HG03108 (cell line): ENCODE measurements at regions not wholly inside any gene's neighbourhood (a gene's known extent, or its start where the extent isn't known, plus 50 kb on each side); places are given as distances from the start of the nearest gene placed in this dataset.
"Not testable (repeated sequence)": the region's sequence is repeated elsewhere in the genome, so short reads cannot be mapped to it uniquely, and the experiment has no call there.

Experiments used
- ATAC-seq: cut with Tn5 transposase; IDR thresholded peaks from one replicate; pipeline ENCODE4 v1.9.1; 2021; ENCODE audit warnings: moderate library complexity; ENCODE audit not compliant: unreplicated experiment

DNA sequence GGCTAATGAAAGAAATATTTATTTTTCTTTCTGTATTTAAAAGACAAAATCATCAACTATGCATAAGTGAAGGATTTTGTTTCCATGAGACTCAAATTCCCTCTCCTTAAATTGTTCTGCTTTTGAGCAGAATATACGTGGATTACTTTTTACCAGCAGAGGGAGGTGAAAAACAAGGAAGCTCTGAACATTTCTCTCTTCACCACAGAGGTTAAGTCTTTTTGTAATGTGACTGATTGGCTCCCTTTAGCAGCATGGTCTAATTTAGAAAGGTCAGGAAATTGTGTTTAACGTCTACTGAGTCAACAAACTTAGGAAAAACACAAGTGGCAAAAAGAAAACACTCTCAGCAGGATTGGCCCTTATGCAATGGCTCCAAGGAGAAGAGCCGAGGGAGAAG lies 55.1 kb upstream of the F9 start:
- no peak for ATAC-seq

GRCh38 chrX:139461945-139462344 lies 68.6 kb upstream of the F9 start:
- ATAC-seq = not testable (repeated sequence)

DNA sequence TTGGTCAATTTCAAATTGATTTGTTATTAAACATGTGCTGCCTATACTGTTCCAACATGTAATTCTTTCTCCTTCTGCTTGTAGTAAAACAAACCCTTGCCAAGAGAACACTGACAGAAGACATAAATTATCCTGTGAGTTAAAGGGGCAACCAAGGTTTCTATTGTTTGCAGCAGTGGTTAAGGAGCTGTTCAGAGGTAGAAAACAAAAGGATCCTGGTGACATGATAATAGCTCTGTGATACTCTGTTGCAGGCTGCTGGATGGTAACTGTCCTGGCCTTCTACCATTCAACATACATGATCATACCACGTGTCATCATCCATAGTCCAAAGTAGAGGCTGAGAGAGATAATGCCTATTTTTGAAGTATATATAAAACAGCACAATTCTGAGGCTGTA lies 75.8 kb upstream of the F9 start:
- no peak for ATAC-seq

- no peak for ATAC-seq
These were observed 81.5 kb upstream of the F9 start for GRCh38 chrX:139448996-139449395.

DNA sequence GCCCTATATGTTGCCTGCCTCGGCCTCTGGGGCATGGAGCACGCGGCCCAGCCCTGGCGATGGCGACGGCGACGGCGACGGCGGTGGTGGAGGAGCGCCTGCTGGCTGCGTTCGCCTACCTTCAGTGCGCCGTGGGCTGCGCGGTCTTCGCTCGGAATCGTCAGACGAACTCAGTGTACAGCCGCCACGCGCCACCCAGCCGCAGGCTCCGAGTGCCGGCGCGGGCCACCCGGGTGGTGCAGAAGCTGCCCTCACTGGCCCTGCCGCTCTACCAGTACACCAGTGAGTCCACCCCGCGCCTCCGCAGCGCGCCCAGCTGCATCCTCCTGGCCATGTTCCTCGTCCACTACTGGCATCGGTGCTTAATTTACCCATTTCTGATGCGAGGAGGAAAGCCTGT lies 83.7 kb upstream of the F9 start:
- ATAC-seq = no peak

GRCh38 chrX:139429913-139430312 lies 100.6 kb upstream of the F9 start:
- no peak for ATAC-seq

DNA sequence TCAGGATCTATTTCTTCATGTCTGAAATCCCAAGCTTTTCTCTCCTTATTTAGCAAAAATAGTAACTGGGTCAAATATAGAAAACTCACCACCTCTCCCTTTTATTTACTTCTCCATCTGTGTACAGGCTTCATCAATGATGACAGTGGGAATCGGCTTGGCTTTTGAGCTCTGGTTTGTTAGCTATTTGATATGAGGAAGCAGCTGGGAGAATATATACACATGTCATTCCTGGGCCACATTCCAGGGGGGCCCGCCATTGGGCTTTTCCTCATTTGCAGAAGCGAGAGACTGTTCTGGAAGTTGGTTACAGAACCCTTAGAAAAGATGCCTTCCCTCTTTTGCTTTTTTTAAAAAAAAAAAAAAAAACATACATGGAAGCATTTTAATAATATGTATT lies 107.4 kb upstream of the F9 start:
- no peak for ATAC-seq

- not testable (repeated sequence) for ATAC-seq
These were observed 132.3 kb upstream of the F9 start for GRCh38 chrX:139398258-139398657.

- no peak for ATAC-seq
These were observed 142.3 kb upstream of the F9 start for GRCh38 chrX:139388254-139388653.

DNA sequence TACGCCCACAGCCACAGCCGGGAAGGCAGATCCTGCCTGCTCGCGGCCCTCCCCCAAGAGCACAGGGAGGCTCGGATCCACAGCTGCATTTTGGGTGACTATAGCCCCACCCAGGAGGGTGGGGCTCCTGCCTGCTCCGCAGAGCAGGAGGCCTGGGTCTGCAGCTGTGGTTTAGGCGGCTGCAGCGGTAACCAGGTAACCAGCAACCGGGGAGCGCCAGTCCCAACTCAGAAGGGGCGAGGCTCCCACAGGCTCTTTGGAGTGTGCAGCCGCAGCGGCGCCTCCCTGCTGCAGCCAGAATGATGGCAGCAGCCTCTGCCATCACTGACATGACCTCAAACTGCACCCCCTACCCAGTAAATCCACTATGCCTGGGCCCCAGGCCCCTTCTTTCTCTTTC lies 148.0 kb upstream of the F9 start:
- no peak for ATAC-seq

DNA sequence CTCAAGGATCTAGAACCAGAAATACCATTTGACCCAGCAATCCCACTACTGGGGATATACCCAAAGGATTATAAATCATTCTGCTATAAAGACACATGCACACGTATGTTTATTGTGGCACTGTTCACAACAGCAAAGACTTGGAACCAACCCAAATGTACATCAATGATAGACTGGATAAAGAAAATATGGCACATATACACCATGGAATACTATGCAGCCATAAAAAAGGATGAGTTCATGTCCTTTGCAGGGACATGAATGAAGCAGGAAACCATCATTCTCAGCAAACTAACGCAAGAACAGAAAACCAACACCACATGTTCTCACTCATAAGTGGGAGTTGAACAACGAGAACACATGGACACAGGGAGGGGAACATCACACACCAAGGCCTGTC lies 154.0 kb upstream of the F9 start:
- ATAC-seq = not testable (repeated sequence)

- ATAC-seq = no peak
These were observed 170.2 kb upstream of the F9 start for GRCh38 chrX:139360356-139360755.

DNA sequence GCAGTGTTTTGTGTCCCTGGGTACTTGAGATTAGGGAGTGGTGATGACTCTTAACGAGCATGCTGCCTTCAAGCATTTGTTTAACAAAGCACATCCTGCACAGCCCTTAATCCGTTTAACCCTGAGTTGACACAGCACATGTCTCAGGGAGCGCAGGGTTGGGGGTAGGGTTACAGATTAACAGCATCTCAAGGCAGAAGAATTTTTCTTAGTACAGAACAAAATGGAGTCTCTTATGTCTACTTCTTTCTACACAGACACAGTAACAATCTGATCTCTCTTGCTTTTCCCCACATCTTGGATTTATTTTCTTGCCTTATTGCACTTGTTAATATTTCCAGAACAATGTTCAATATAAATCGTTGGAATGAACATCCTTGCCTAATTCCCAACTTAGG lies 187.9 kb upstream of the F9 start:
- ATAC-seq = not testable (repeated sequence)

DNA sequence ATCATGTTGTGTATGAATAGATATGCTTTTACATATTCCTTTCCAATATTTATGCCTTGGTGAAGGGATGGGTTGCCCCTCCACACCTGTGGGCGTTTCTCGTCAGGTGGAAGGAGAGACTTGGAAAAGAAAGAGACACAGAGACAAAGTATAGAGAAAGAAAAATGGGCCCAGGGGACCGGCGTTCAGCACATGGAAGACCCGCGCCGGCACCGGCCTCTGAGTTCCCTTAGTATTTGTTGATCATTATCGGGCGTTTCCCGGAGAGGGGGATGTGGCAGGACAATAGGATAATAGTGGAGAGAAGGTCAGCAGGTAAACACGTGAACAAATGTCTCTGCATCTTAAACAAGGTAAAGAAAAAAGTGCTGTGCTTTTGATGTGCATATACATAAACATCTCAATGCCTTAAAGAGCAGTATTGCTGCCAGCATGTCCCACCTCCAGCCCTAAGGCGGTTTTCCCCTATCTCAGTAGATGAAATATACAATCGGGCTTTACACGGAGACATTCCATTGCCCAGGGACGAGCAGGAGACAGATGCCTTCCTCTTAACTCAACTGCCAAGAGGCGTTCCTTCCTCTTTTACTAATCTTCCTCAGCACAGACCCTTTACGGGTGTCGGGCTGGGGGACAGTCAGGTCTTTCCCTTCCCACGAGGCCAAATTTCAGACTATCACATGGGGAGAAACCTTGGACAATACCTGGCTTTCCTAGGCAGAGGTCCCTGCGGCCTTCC lies 188.5 kb upstream of the F9 start:
- not testable (repeated sequence) for ATAC-seq

GRCh38 chrX:139332441-139332840 lies 198.1 kb upstream of the F9 start:
- ATAC-seq = no peak

DNA sequence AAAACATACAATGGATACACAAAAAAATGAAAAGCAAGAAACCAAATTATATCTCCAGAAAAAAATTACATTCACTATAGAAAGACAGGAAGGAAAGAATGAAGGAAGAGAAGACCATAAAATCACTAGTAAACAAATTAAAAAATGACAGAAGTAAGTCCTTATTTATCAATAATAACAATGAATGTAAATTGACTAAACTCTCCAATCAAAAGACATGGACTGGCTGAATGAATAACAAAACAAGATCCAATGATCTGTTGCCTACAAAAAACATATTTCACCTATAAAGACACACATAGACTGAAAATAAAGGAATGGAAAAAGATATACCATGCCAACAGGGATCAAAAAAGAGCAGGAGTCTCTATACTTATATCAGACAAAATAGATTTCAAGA lies 203.2 kb upstream of the F9 start:
- no peak for ATAC-seq

DNA sequence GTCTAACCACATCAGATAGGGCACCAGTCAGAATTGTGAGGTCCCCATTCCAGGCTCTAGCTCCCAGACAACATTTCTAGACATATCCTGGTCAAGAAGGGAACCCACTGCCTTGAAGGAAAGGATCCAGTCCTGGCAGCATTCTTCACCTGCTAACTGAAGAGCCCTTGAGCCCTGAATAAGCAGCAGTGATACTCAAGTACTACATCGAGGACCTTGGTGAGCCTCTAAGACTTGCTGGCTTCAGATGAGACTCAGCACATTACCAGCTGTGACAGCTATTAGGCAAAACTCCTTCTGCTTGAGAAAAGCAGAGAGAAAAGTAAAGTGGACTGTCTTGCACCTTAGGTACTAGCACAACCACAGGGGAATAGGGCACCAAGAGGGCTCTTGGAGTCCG lies 205.8 kb upstream of the F9 start:
- no peak for ATAC-seq

- ATAC-seq = not testable (repeated sequence)
These were observed 209.7 kb upstream of the F9 start for GRCh38 chrX:139320661-139321354.

GRCh38 chrX:139306675-139307074 lies 223.9 kb upstream of the F9 start:
- not testable (repeated sequence) for ATAC-seq

DNA sequence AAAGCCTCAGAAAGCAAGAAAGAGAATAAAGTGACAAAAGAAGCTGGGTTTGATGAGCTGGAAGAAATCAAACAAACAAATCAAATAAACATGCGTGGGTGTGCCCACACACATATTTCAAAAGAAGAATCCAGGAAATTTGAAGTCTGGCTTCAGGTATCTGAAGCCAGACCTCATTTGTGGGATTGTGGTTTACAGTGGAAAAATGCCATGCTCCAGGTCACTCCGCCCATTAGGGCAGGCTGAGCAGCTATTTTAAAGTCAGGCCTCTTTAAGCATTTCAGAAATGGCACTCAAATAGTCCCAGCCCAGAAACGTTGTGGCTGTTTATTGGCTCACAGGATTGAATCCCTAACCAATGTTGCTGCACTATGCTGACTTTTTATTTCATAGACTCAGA lies 226.1 kb upstream of the F9 start:
- ATAC-seq = no peak

GRCh38 chrX:139299309-139299708 lies 231.2 kb upstream of the F9 start:
- no peak for ATAC-seq

DNA sequence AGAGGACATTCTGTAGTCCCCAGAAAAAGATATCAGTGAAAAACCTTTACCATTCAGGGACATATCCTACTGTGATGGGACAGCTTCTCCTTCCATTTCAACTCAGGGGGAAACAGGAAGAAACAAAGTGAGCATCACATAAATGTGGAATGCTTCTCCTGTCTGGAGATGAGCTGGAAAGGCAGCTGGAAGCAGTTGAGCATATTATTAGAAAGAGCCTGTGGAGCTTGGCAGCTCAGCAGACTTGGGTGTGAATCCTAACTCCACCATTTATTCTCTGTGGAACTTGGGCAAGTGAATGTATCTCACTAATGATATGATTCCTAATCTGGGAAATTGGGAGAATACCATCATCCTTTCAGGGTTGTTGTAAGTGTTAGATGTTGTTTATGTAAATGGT lies 232.1 kb upstream of the F9 start:
- no peak for ATAC-seq

GRCh38 chrX:139297638-139298037 lies 232.9 kb upstream of the F9 start:
- ATAC-seq = no peak
